ENCODE measurements at regions not wholly inside any gene's neighbourhood (a gene's known extent, or its start where the extent isn't known, plus 50 kb on each side); places are given as distances from the start of the nearest gene placed in this dataset.

DNA sequence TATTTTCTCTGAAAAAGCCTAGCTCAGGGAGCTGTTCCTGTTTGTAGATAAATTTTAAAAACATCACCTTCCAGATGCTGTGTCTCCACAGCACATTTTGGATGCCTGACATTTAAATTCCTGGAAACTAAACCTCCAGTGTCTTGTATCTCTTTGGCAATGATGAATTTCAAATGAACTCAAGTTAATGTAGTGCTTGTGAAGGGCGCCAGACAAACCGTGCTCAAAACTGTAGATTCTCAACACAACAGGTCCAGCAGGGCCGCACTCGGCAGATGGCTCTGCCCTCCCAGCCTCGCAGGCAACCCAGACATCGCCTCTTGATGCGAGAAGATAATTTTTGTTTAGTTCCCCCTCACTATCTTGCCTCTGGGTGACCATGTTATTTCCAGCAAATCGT lies 432.9 kb downstream of the VRK1 start:
- FAIRE-seq (no peak), DNase-seq (no peak)
- no peak overlapping the region for H3K9ac ChIP-seq (ENCODE audit: low read length in 3 of 3)
- no peak overlapping the region for H3K4me3 ChIP-seq (ENCODE audit: low read length in 3 of 3)
- intact Hi-C loops (cut with DNase I) = no loop called here
- no peak overlapping the region for H3K27ac ChIP-seq (ENCODE audit: low read depth in 2 of 2, low read length in 2 of 2)
- TF ChIP-seq, protein P1, sequence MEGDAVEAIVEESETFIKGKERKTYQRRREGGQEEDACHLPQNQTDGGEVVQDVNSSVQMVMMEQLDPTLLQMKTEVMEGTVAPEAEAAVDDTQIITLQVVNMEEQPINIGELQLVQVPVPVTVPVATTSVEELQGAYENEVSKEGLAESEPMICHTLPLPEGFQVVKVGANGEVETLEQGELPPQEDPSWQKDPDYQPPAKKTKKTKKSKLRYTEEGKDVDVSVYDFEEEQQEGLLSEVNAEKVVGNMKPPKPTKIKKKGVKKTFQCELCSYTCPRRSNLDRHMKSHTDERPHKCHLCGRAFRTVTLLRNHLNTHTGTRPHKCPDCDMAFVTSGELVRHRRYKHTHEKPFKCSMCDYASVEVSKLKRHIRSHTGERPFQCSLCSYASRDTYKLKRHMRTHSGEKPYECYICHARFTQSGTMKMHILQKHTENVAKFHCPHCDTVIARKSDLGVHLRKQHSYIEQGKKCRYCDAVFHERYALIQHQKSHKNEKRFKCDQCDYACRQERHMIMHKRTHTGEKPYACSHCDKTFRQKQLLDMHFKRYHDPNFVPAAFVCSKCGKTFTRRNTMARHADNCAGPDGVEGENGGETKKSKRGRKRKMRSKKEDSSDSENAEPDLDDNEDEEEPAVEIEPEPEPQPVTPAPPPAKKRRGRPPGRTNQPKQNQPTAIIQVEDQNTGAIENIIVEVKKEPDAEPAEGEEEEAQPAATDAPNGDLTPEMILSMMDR (IDR thresholded peaks at IDR 0.05; ENCODE audit: borderline replicate concordance, extremely low read depth, insufficient read depth) = no peak
- no peaks in the 10 kb centered on the region for H3K36me3 ChIP-seq (ENCODE audit: control insufficient read depth in 2 of 3, insufficient read depth in 3 of 3, low read length in 3 of 3)
- no peaks in the 10 kb centered on the region for H3K9me3 ChIP-seq (ENCODE audit: control insufficient read depth in 2 of 3, insufficient read depth in 1 of 3, low read length in 3 of 3)
- H3K27me3 ChIP-seq (ENCODE audit: control insufficient read depth, insufficient read depth, low read length) = no peaks in the 10 kb centered on the region
- H3K4me1 ChIP-seq (ENCODE audit: control insufficient read depth in 2 of 3, insufficient read depth in 2 of 3, low read depth in 1 of 3, low read length in 3 of 3) = no peaks in the 10 kb centered on the region

DNA sequence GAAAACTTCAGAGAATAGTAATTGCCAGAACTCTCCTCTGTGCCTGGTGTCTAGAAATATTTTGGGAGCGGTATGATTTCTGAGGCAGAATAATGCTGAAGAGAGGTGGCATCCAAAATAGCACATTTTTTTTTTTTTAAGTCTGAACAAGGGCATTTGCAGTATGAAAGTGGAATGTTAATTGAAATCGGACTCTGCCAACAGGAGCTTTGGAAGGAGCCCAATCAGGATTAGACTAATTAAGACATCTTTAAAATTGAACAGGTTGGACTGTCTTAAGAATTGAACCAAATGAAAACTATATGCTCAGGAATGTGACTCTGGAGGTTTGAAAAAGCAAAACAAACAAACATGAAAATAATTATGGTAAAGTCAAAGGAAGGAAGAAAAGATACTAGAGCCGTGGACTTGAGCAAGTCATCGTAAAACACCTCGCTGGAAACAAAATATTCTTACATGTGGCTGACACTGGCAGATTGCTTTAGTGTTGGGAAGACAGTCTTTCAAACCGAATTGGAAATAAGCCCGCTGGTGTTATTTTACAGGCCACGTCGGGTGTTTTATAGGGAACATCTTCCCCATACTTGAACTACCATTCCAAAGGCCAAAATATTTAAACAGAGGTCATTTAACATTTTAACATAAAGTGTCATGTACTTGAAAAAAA lies 436.3 kb downstream of the VRK1 start:
- no peak for FAIRE-seq

DNA sequence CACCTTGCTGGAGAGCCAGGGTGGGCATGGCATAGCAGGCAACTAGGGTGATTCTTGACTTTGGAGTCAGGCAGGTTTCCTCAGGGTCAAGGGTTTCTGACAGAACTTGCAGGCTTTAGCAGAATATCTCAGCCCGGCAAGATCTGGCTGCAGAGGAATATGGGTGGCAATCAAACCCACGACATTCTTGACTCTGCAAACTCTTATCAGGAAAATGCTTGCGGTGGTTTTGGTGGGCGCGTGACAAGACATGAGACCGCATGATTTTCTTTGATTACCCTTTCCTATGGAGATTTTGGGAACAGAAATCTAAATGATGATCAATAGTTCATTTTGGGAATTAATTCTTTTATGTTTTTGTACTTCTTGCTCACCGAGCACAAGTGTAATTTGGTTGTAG lies 449.5 kb downstream of the VRK1 start:
- FAIRE-seq (no peak), DNase-seq (no peak)
- Histone ChIP-seq H3K4me1 (ENCODE audit: control insufficient read depth in 2 of 3, insufficient read depth in 2 of 3, low read depth in 1 of 3, low read length in 3 of 3) (no peaks in the 10 kb centered on the region), H3K27me3 (ENCODE audit: control insufficient read depth, insufficient read depth, low read length) (no peaks in the 10 kb centered on the region), H3K9ac (ENCODE audit: low read length in 3 of 3) (no peak overlapping the region), H3K36me3 (ENCODE audit: control insufficient read depth in 2 of 3, insufficient read depth in 3 of 3, low read length in 3 of 3) (no peaks in the 10 kb centered on the region), H3K9me3 (ENCODE audit: control insufficient read depth in 2 of 3, insufficient read depth in 1 of 3, low read length in 3 of 3) (no peaks in the 10 kb centered on the region), H3K4me3 (ENCODE audit: low read length in 3 of 3) (no peak overlapping the region), H3K27ac (ENCODE audit: low read depth in 2 of 2, low read length in 2 of 2) (no peak overlapping the region)
- TF ChIP-seq, protein P1 (IDR thresholded peaks at IDR 0.05; ENCODE audit: borderline replicate concordance, extremely low read depth, insufficient read depth) = no peak
- intact Hi-C loops (cut with DNase I) = no loop called here

More for the DNA sequence above, 436.3 kb downstream of the VRK1 start:
- Histone ChIP-seq H3K4me1 (ENCODE audit: control insufficient read depth in 2 of 3, insufficient read depth in 2 of 3, low read depth in 1 of 3, low read length in 3 of 3) (no peaks in the 10 kb centered on the region), H3K4me3 (ENCODE audit: low read length in 3 of 3) (no peak overlapping the region), H3K9me3 (ENCODE audit: control insufficient read depth in 2 of 3, insufficient read depth in 1 of 3, low read length in 3 of 3) (no peaks in the 10 kb centered on the region), H3K27ac (ENCODE audit: low read depth in 2 of 2, low read length in 2 of 2) (no peak overlapping the region), H3K9ac (ENCODE audit: low read length in 3 of 3) (no peak overlapping the region), H3K27me3 (ENCODE audit: control insufficient read depth, insufficient read depth, low read length) (no peaks in the 10 kb centered on the region), H3K36me3 (ENCODE audit: control insufficient read depth in 2 of 3, insufficient read depth in 3 of 3, low read length in 3 of 3) (no peaks in the 10 kb centered on the region)
- TF ChIP-seq, protein P1 (IDR thresholded peaks at IDR 0.05; ENCODE audit: borderline replicate concordance, extremely low read depth, insufficient read depth) = no peak
- no peak for DNase-seq
- intact Hi-C loops (cut with DNase I) = no loop called here

DNA sequence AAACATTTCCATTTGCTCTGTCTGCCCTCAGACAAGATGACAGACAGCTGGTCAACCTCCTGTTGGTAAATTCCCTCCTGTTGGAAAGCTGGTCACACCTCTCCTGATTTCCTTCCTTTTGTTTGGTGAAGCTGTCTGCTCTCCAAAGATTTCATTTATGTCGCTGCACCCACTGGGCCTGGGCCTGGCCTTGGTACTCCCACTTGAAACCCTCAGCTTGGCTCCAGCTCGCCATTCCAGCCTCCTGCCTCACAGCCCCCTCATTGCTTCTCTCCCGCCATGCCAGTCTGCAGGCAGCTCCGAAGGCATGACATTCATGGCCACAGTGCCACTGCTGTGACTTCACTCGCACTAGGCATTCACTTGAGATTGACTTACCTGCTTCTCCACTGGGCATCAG lies 451.8 kb downstream of the VRK1 start:
- FAIRE-seq = no peak
- H3K9me3 ChIP-seq (ENCODE audit: control insufficient read depth in 2 of 3, insufficient read depth in 1 of 3, low read length in 3 of 3) = no peaks in the 10 kb centered on the region

More for the DNA sequence above, 451.8 kb downstream of the VRK1 start:
- Histone ChIP-seq H3K36me3 (ENCODE audit: control insufficient read depth in 2 of 3, insufficient read depth in 3 of 3, low read length in 3 of 3) (no peaks in the 10 kb centered on the region), H3K4me1 (ENCODE audit: control insufficient read depth in 2 of 3, insufficient read depth in 2 of 3, low read depth in 1 of 3, low read length in 3 of 3) (no peaks in the 10 kb centered on the region), H3K27ac (ENCODE audit: low read depth in 2 of 2, low read length in 2 of 2) (no peak overlapping the region), H3K4me3 (ENCODE audit: low read length in 3 of 3) (no peak overlapping the region), H3K9ac (ENCODE audit: low read length in 3 of 3) (no peak overlapping the region), H3K27me3 (ENCODE audit: control insufficient read depth, insufficient read depth, low read length) (no peaks in the 10 kb centered on the region)
- intact Hi-C loops (cut with DNase I) = no loop called here
- TF ChIP-seq, protein P1 (IDR thresholded peaks at IDR 0.05; ENCODE audit: borderline replicate concordance, extremely low read depth, insufficient read depth) = no peak
- no peak for DNase-seq

Measured in kidney (tissue), 13 donors.